RKO (cell line): ENCODE measurements at regions not wholly inside any gene's neighbourhood (a gene's known extent, or its start where the extent isn't known, plus 50 kb on each side); places are given as distances from the start of the nearest gene placed in this dataset.
"Not testable (repeated sequence)": the region's sequence is repeated elsewhere in the genome, so short reads cannot be mapped to it uniquely, and the experiment has no call there.

Experiments used
- DNase-seq: peaks from one replicate; pipeline ENCODE4 v3.0.0-alpha.2; 2016; ENCODE audit warnings: low spot score

- DNase-seq, result no peak
These were observed 117.5 kb upstream of the MEIS1 start for GRCh38 chr2:66317268-66317890.

GRCh38 chr2:66306483-66306882 is 128.4 kb upstream of the MEIS1 start:
- no peak for DNase-seq

- no peak for DNase-seq
These were observed 129.2 kb upstream of the MEIS1 start for GRCh38 chr2:66305718-66306117.

GRCh38 chr2:66303471-66303870 is 131.5 kb upstream of the MEIS1 start:
- no peak for DNase-seq

- no peak for DNase-seq
These were observed 133.2 kb upstream of the MEIS1 start for GRCh38 chr2:66301767-66302140.

GRCh38 chr2:66301022-66301766 is 133.7 kb upstream of the MEIS1 start:
- DNase-seq, result no peak

- DNase-seq, result no peak
These were observed 151.1 kb upstream of the MEIS1 start for GRCh38 chr2:66283787-66284186.

GRCh38 chr2:66281980-66282379 is 152.9 kb upstream of the MEIS1 start:
- DNase-seq, result no peak

- no peak for DNase-seq
These were observed 155.9 kb upstream of the MEIS1 start for GRCh38 chr2:66279024-66279423.

GRCh38 chr2:66275984-66276383 is 158.9 kb upstream of the MEIS1 start:
- no peak for DNase-seq

GRCh38 chr2:66273933-66274490 is 160.9 kb upstream of the MEIS1 start:
- DNase-seq, result no peak

- DNase-seq, result no peak
These were observed 162.2 kb upstream of the MEIS1 start for GRCh38 chr2:66272751-66273150.

- no peak for DNase-seq
These were observed 163.1 kb upstream of the MEIS1 start for GRCh38 chr2:66271777-66272176.

GRCh38 chr2:66270247-66270646 is 164.7 kb upstream of the MEIS1 start:
- DNase-seq, result no peak

- DNase-seq, result no peak
These were observed 165.8 kb upstream of the MEIS1 start for GRCh38 chr2:66269166-66269565.

- no peak for DNase-seq
These were observed 166.2 kb upstream of the MEIS1 start for GRCh38 chr2:66268756-66269155.

GRCh38 chr2:66264354-66264753 is 170.6 kb upstream of the MEIS1 start:
- no peak for DNase-seq

GRCh38 chr2:66255867-66256266 is 179.1 kb upstream of the MEIS1 start:
- DNase-seq, result no peak

- no peak for DNase-seq
These were observed 179.8 kb upstream of the MEIS1 start for GRCh38 chr2:66255136-66255535.

- no peak for DNase-seq
These were observed 181.9 kb upstream of the MEIS1 start for GRCh38 chr2:66253066-66253465.

GRCh38 chr2:66252109-66252508 is 182.8 kb upstream of the MEIS1 start:
- DNase-seq, result no peak

GRCh38 chr2:66251573-66251972 is 183.4 kb upstream of the MEIS1 start:
- DNase-seq, result no peak

- DNase-seq, result not testable (repeated sequence)
These were observed 185.8 kb upstream of the MEIS1 start for GRCh38 chr2:66249089-66249488.

- DNase-seq, result not testable (repeated sequence)
These were observed 191.1 kb upstream of the MEIS1 start for GRCh38 chr2:66243809-66244208.
